Ishikawa (cell line): ENCODE measurements at regions not wholly inside any gene's neighbourhood (a gene's known extent, or its start where the extent isn't known, plus 50 kb on each side); places are given as distances from the start of the nearest gene placed in this dataset.

Experiments
- CEBPB ChIP-seq: IDR thresholded peaks from 2 replicates; pipeline ENCODE4 v1.6.1; 2012
- CREB1 ChIP-seq: IDR thresholded peaks from 2 replicates; pipeline ENCODE4 v1.6.1; 2012; ENCODE audit warnings: low read depth
- RAD21 ChIP-seq: IDR thresholded peaks from 2 replicates; pipeline ENCODE4 v1.6.1; 2012; ENCODE audit warnings: low read depth
- TAF1 ChIP-seq: IDR thresholded peaks from 2 replicates; pipeline ENCODE4 v1.6.1; 2012; ENCODE audit warnings: low read depth, mild to moderate bottlenecking
- TEAD4 ChIP-seq: IDR thresholded peaks from 2 replicates; pipeline ENCODE4 v1.6.1; 2012
- YY1 ChIP-seq: IDR thresholded peaks from 2 replicates; pipeline ENCODE4 v1.6.1; 2012; ENCODE audit warnings: low read depth
- ZBTB7A ChIP-seq: IDR thresholded peaks from 2 replicates; pipeline ENCODE4 v1.6.1; 2012; ENCODE audit warnings: low read depth
- TF ChIP-seq, protein P1 (sequence below): IDR thresholded peaks from 2 replicates; pipeline ENCODE4 v1.6.1; 2012
- TF ChIP-seq, protein P2 (sequence below): IDR thresholded peaks from 2 replicates; pipeline ENCODE4 v1.6.1; 2012
- TF ChIP-seq, protein P3 (sequence below): IDR thresholded peaks from 2 replicates; pipeline ENCODE4 v1.6.1; 2012; ENCODE audit warnings: low read depth, mild to moderate bottlenecking

- TF ChIP-seq YY1 (no peak), CEBPB (no peak), TAF1 (no peak), RAD21 (no peak), ZBTB7A (no peak), CREB1 (no peak), TEAD4 (no peak)
- TF ChIP-seq, protein P1, sequence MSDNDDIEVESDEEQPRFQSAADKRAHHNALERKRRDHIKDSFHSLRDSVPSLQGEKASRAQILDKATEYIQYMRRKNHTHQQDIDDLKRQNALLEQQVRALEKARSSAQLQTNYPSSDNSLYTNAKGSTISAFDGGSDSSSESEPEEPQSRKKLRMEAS = no peak
- TF ChIP-seq, protein P2, sequence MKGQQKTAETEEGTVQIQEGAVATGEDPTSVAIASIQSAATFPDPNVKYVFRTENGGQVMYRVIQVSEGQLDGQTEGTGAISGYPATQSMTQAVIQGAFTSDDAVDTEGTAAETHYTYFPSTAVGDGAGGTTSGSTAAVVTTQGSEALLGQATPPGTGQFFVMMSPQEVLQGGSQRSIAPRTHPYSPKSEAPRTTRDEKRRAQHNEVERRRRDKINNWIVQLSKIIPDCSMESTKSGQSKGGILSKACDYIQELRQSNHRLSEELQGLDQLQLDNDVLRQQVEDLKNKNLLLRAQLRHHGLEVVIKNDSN = no peak
- TF ChIP-seq, protein P3, sequence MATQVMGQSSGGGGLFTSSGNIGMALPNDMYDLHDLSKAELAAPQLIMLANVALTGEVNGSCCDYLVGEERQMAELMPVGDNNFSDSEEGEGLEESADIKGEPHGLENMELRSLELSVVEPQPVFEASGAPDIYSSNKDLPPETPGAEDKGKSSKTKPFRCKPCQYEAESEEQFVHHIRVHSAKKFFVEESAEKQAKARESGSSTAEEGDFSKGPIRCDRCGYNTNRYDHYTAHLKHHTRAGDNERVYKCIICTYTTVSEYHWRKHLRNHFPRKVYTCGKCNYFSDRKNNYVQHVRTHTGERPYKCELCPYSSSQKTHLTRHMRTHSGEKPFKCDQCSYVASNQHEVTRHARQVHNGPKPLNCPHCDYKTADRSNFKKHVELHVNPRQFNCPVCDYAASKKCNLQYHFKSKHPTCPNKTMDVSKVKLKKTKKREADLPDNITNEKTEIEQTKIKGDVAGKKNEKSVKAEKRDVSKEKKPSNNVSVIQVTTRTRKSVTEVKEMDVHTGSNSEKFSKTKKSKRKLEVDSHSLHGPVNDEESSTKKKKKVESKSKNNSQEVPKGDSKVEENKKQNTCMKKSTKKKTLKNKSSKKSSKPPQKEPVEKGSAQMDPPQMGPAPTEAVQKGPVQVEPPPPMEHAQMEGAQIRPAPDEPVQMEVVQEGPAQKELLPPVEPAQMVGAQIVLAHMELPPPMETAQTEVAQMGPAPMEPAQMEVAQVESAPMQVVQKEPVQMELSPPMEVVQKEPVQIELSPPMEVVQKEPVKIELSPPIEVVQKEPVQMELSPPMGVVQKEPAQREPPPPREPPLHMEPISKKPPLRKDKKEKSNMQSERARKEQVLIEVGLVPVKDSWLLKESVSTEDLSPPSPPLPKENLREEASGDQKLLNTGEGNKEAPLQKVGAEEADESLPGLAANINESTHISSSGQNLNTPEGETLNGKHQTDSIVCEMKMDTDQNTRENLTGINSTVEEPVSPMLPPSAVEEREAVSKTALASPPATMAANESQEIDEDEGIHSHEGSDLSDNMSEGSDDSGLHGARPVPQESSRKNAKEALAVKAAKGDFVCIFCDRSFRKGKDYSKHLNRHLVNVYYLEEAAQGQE = no peak
These were observed 590.6 kb downstream of the EPHA7 start for GRCh38 chr6:92828788-92829187.
